Esophagus squamous epithelium (tissue), 5 donors: ENCODE measurements at regions not wholly inside any gene's neighbourhood (a gene's known extent, or its start where the extent isn't known, plus 50 kb on each side); places are given as distances from the start of the nearest gene placed in this dataset.

Source experiments
- DNase-seq: peaks from one replicate; lab custom pipeline; 2025; lab: John Stamatoyannopoulos, UW
- H3K27ac ChIP-seq, 4 donors: fragments of 200-600 bp; sonication (generic); one replicate each; pipeline ENCODE4 v1.5.1; 2016 to 2019; ENCODE audit warnings: mild to moderate bottlenecking in 1 of 4
- H3K27me3 ChIP-seq, 4 donors: fragments of 200-600 bp; sonication (generic); 1 replicate in 3 of 4; 2 replicates in 1 of 4; pipeline versions ENCODE4 v1.5.1 to v1.6.0; 2017 to 2021; ENCODE audit warnings: antibody characterized with exemption in 1 of 4
- H3K36me3 ChIP-seq, 3 donors: fragments of 200-600 bp; sonication (generic); one replicate each; pipeline ENCODE4 v1.5.1; 2016 to 2019
- H3K4me1 ChIP-seq, 3 donors: fragments of 200-600 bp; sonication (generic); one replicate each; pipeline ENCODE4 v1.5.1; 2017 to 2019
- H3K4me3 ChIP-seq, 4 donors: fragments of 200-600 bp; sonication (generic); 1 replicate in 3 of 4; 2 replicates in 1 of 4; pipeline ENCODE4 v1.5.1; 2016 to 2019; ENCODE audit warnings: mild to moderate bottlenecking in 2 of 4, moderate library complexity in 1 of 4
- H3K9me3 ChIP-seq, 3 donors: fragments of 200-600 bp; sonication (generic); one replicate each; pipeline ENCODE4 v1.5.1; 2016 to 2019
- CTCF ChIP-seq, 6 experiments: fragments of 450-650 bp in 4 of 6; fragments of 200-600 bp in 2 of 6; sonication (generic) in 2 of 6; IDR thresholded peaks; one replicate each; pipeline ENCODE4 v1.5.1; 2016 to 2019; ENCODE audit warnings: antibody characterized with exemption in 6 of 6, mild to moderate bottlenecking in 4 of 6, moderate library complexity in 4 of 6
- POLR2A ChIP-seq, 4 donors: fragments of 450-650 bp; IDR thresholded peaks; one replicate each; pipeline ENCODE4 v1.6.1; 2017; ENCODE audit warnings: antibody characterized with exemption in 4 of 4, mild to moderate bottlenecking in 4 of 4, moderate library complexity in 3 of 4
- WGBS, 2 donors: methylation state at CpG; one replicate each; pipeline ENCODE4 v1.1.5; 2018; 5-methylcytosine and 5-hydroxymethylcytosine counted together
- intact Hi-C: fragments of 100-400 bp; cut with DNase I; formaldehyde crosslinking; loops from one replicate; pipeline ENCODE4 v1.15.0; 2022
- donor health status: DM: yes; HTN: yes; CAD: no.

- intact Hi-C loops, result no loop called here
- Histone ChIP-seq H3K27ac (no peak overlapping the region), H3K9me3 (no peaks in the 10 kb centered on the region), H3K4me1 (peaks cover 0 to 5% (median 0%) of the 10 kb centered on the region in 3 donors), H3K27me3 (no peaks in the 10 kb centered on the region), H3K36me3 (no peaks in the 10 kb centered on the region), H3K4me3 (no peak overlapping the region)
- no peak for DNase-seq
- no peak for TF ChIP-seq POLR2A (IDR thresholded peaks at IDR 0.05)
- TF ChIP-seq CTCF (IDR thresholded peaks at IDR 0.05), result no peak
- WGBS, 2 donors, result 72 to 74% methylated on average over 3 of the region's 3 CpGs
Measured at GRCh38 chr2:176725873-176726645, 456.8 kb downstream of the MTX2 start.

DNA sequence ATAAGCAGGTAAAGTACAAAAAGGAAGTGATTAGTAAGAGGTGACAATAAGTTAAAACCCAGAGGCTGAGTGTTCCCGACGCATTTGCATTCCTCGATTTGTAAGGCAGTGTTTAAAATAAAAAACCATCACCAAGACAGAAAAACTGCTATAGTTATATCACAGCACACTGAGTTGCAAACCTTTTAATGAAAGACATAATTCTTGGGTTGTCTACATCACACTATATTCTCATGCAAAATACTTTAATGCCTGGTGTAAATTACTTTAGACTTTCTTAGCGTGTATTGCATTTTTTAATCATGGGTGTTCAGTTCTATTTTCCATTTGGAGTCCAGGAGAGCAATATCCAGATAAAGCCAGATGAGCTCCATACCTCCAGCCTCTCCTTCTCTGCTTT, 458.5 kb downstream of the MTX2 start:
- WGBS, 2 donors, result 64 to 86% methylated on average over 4 of the region's 4 CpGs

GRCh38 chr2:176729706-176730569, 460.7 kb downstream of the MTX2 start:
- no peak for TF ChIP-seq POLR2A (IDR thresholded peaks at IDR 0.05)
- TF ChIP-seq CTCF (IDR thresholded peaks at IDR 0.05), result no peak
- intact Hi-C loops, result no loop called here
- DNase-seq, result no peak
- no peaks in the 10 kb centered on the region for H3K36me3 ChIP-seq
- peak overlapping the region in 1 of 4 donors; percentile 22 for H3K27ac ChIP-seq
- no peaks in the 10 kb centered on the region for H3K27me3 ChIP-seq
- H3K4me1 ChIP-seq, result peaks cover 0 to 5% (median 0%) of the 10 kb centered on the region in 3 donors
- H3K4me3 ChIP-seq, result no peak overlapping the region
- 17 to 19% methylated on average over 1 of the region's 1 CpG for WGBS, 2 donors
- no peaks in the 10 kb centered on the region for H3K9me3 ChIP-seq

More for the DNA sequence above, 458.5 kb downstream of the MTX2 start:
- H3K4me1 ChIP-seq, result peaks cover 0 to 5% (median 0%) of the 10 kb centered on the region in 3 donors
- intact Hi-C loops, result no loop called here
- TF ChIP-seq CTCF (IDR thresholded peaks at IDR 0.05) (no peak), POLR2A (IDR thresholded peaks at IDR 0.05) (no peak)
- H3K9me3 ChIP-seq, result no peaks in the 10 kb centered on the region
- H3K4me3 ChIP-seq, result no peak overlapping the region
- H3K27me3 ChIP-seq, result no peaks in the 10 kb centered on the region
- H3K27ac ChIP-seq, result no peak overlapping the region
- no peak for DNase-seq
- no peaks in the 10 kb centered on the region for H3K36me3 ChIP-seq

DNA sequence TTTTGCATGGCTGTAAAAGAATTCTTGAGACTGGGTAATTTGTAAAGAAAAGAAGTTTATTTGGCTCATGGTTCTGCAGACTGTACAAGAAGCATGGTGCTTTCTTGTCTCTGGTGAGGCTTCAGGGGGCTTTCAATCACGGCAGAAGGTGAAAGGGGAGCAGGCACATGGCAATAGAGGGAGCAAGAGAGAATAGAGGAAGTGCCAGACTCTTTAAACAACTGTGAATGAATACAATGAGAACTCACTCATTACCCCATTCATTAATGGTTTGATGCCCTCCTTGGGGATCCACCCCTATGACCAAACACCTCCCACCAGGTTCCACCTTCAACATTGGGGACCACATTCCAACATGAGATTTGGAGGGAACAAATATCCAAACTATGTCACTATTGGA, 463.5 kb downstream of the MTX2 start:
- no peak overlapping the region for H3K27ac ChIP-seq
- intact Hi-C loops, result no loop called here
- TF ChIP-seq POLR2A (IDR thresholded peaks at IDR 0.05) (no peak), CTCF (IDR thresholded peaks at IDR 0.05) (no peak)
- peaks cover 0 to 5% (median 0%) of the 10 kb centered on the region in 3 donors for H3K4me1 ChIP-seq
- no peak for DNase-seq
- no peaks in the 10 kb centered on the region for H3K27me3 ChIP-seq
- H3K9me3 ChIP-seq, result no peaks in the 10 kb centered on the region
- no peaks in the 10 kb centered on the region for H3K36me3 ChIP-seq
- WGBS, 2 donors, result 53 to 55% methylated on average over 1 of the region's 1 CpG
- no peak overlapping the region for H3K4me3 ChIP-seq
